ENCODE measurements at regions not wholly inside any gene's neighbourhood (a gene's known extent, or its start where the extent isn't known, plus 50 kb on each side); places are given as distances from the start of the nearest gene placed in this dataset.

- TF ChIP-seq POLR2AphosphoS5 (IDR thresholded peaks at IDR 0.05; ENCODE audit: borderline replicate concordance, low read depth, low read length) (no peak), EZH2 (IDR thresholded peaks at IDR 0.05) (no peak)
These were observed 309.4 kb downstream of the BARHL2 start for GRCh38 chr1:90407737-90408136.
